Psoas muscle (tissue), 7 donors: ENCODE measurements at regions not wholly inside any gene's neighbourhood (a gene's known extent, or its start where the extent isn't known, plus 50 kb on each side); places are given as distances from the start of the nearest gene placed in this dataset.

Experiments
- ATAC-seq, 4 donors: fragments of 200-7000 bp; cut with Tn5 transposase; one replicate each; pipeline ENCODE4 v1.9.1; 2020; ENCODE audit warnings: moderate library complexity in 3 of 4, mild to moderate bottlenecking in 2 of 4
- DNase-seq, 2 donors: peaks; one replicate each; pipeline ENCODE4 v3.0.0-alpha.2; 2020
- H3K27ac ChIP-seq: fragments of 200-600 bp; one replicate; pipeline ENCODE4 v1.8.0; 2022
- H3K27me3 ChIP-seq, 3 donors: fragments of 200-600 bp in 1 of 3; one replicate each; pipeline versions ENCODE4 v1.6.1 to v1.8.0; 2013 to 2022; ENCODE audit warnings: low read length in 2 of 3, mild to moderate bottlenecking in 2 of 3, moderate library complexity in 1 of 3; ENCODE audit not compliant: insufficient read depth in 3 of 3
- H3K36me3 ChIP-seq, 2 donors: fragments of 200-600 bp in 1 of 2; one replicate each; pipeline versions ENCODE4 v1.6.1 to v1.8.0; 2013 to 2022; ENCODE audit warnings: low read depth in 1 of 2, mild to moderate bottlenecking in 1 of 2, moderate library complexity in 1 of 2; ENCODE audit not compliant: insufficient read depth in 1 of 2
- H3K4me1 ChIP-seq: fragments of 200-600 bp; one replicate; pipeline ENCODE4 v1.8.0; 2022
- H3K4me3 ChIP-seq: fragments of 200-600 bp; one replicate; pipeline ENCODE4 v1.8.0; 2022; ENCODE audit warnings: mild to moderate bottlenecking
- H3K9me3 ChIP-seq: fragments of 200-600 bp; one replicate; pipeline ENCODE4 v1.8.0; 2022
- CTCF ChIP-seq: fragments of 200-600 bp; IDR thresholded peaks from one replicate; pipeline ENCODE4 v1.8.0; 2022; ENCODE audit warnings: antibody characterized with exemption
- WGBS, 3 donors: extraction: QIAGEN DNeasy Blood & Tissue Kit; methylation state at CpG; one replicate each; pipeline versions ENCODE4 v1.1.6 to v1.1.7; 2013; 5-methylcytosine and 5-hydroxymethylcytosine counted together
- intact Hi-C, 2 donors: fragments of 100-400 bp; cut with DNase I; formaldehyde crosslinking; loops; one replicate each; pipeline versions ENCODE4 v1.11.0 to v1.14.2; 2022
- donor health status: healthy with polysubstance abuse.
- donor health status: DM: no; HTN: no; CAD: no; lungs with moderate emphysema.
- donor health status: Bipolar disorder and iron deficiency.
- donor health status: healthy.
- donor health status: DM: yes; HTN: yes; CAD: no.
- donor health status: DM: no; HTN: no; CAD: no.
- donor health status: DM: yes; HTN: yes; CAD: no.

DNA sequence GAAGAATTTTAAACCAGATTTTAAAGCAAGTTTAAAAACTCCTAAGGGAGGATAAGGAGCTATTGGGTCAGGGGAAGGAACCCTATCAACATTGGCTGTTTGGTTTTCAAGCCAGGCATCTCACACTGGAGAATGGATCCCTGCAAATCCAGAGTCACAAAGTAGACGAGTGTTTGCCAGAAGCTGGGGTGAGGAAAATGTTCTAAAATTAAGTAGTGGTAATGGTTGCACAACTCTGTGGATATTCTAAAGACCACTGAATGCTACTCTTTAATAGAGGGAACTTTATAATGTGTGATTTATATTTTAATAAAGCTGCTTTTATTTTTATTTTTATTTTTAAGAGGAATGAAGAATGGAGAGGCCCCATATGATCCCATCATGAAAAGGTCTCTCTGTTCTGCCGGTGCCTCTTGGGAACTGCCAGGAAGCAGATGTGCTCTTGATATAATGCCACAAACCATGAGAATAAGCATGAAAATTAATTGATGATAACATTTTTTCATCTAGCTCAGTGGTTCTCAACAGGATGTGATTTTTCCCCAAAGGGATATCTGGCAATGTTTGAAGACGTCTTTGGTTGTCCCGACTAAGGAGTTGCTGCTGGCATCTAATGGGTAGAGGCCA lies 379.0 kb upstream of the CNR1 start:
- no peak for TF ChIP-seq CTCF
- Histone ChIP-seq H3K36me3 (no peaks in the 10 kb centered on the region), H3K4me1 (no peaks in the 10 kb centered on the region), H3K9me3 (no peaks in the 10 kb centered on the region), H3K27ac (no peak overlapping the region), H3K27me3 (peaks cover 0 to 2% (median 0%) of the 10 kb centered on the region in 3 donors), H3K4me3 (no peak overlapping the region)
- intact Hi-C loops, result no loop called here
- DNase-seq (no peak), ATAC-seq (no peak)
- 12 to 19% (median 16%) methylated on average over 4 of the region's 4 CpGs for WGBS, 3 donors

GRCh38 chr6:88539295-88539764 lies 373.2 kb upstream of the CNR1 start:
- ATAC-seq, result no peak
- no peak overlapping the region for H3K27ac ChIP-seq
- no peaks in the 10 kb centered on the region for H3K36me3 ChIP-seq
- no peak overlapping the region for H3K4me3 ChIP-seq
- no peak for DNase-seq
- intact Hi-C loops, result no loop called here
- H3K9me3 ChIP-seq, result no peaks in the 10 kb centered on the region
- no peaks in the 10 kb centered on the region for H3K27me3 ChIP-seq
- 57 to 63% (median 60%) methylated on average over 4 of the region's 4 CpGs for WGBS, 3 donors
- no peaks in the 10 kb centered on the region for H3K4me1 ChIP-seq
- TF ChIP-seq CTCF, result no peak

DNA sequence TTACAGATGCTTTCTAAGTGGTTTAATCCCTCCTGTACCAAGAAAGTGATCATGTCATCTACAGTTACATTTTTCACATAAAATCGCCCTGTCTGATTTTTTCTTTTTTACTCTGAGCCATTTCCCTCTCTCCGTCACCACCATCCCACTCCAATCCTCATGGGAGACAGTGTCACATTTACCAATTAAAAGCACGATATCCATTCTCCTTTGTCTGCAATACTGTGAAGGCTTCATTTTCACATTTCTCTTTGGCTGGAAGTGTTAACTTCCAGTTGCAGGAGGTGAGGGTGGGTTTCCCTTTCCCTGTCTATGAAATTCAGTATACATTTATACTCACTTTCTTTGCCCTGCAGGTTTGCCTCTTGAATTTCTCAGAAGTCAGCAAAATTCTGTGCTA lies 372.7 kb upstream of the CNR1 start:
- H3K4me1 ChIP-seq, result no peaks in the 10 kb centered on the region
- no peak for TF ChIP-seq CTCF
- no peak for DNase-seq
- ATAC-seq, result no peak
- H3K27me3 ChIP-seq, result no peaks in the 10 kb centered on the region
- intact Hi-C loops, result no loop called here
- H3K36me3 ChIP-seq, result no peaks in the 10 kb centered on the region
- H3K27ac ChIP-seq, result no peak overlapping the region
- no peak overlapping the region for H3K4me3 ChIP-seq
- 66 to 78% (median 76%) methylated on average over 3 of the region's 3 CpGs for WGBS, 3 donors
- H3K9me3 ChIP-seq, result no peaks in the 10 kb centered on the region

DNA sequence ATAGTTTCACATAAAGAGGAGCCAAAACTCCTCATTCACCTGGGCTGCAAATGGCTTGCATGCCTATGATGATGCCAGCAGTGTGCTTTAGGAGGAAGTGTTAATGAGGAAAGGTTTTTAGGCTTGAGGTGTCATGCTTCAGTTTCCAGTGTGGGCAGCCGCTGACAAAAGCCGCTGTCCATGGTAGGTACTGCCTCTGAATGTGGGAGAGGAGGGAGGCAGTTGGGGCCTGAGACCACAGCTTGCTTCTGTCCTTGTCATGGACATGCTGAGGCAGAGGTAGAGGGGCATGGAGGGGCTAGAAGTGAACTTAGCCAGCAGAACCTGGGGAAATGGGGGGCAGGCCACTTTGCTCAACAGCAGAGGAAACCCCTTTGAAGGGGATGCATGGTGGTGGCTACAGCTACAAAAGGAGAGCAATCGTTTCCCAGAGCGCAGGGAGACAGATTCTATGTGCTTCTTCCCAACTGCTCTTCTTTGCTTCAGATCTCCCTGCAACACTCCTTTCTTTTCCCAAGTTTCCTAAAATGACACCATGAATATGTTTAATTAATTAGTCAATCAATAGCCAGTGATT lies 372.1 kb upstream of the CNR1 start:
- DNase-seq, result no peak
- Histone ChIP-seq H3K36me3 (no peaks in the 10 kb centered on the region), H3K27ac (no peak overlapping the region), H3K9me3 (no peaks in the 10 kb centered on the region), H3K27me3 (no peaks in the 10 kb centered on the region), H3K4me3 (no peak overlapping the region), H3K4me1 (no peaks in the 10 kb centered on the region)
- no peak for TF ChIP-seq CTCF
- intact Hi-C loops, result no loop called here
- no peak for ATAC-seq
- WGBS, 3 donors, result 54 to 57% (median 55%) methylated on average over 4 of the region's 4 CpGs
